GM10248 (cell line): ENCODE measurements at regions not wholly inside any gene's neighbourhood (a gene's known extent, or its start where the extent isn't known, plus 50 kb on each side); places are given as distances from the start of the nearest gene placed in this dataset.
A peak's percentile ranks its signal among the peaks of the same experiment; 100 is the strongest.

Experiments used
- CTCF ChIA-PET: fragments of 300-600 bp; sonication (Branson Sonifier 250); formaldehyde crosslinking; extraction: SDS; loops from one replicate; lab custom pipeline; 2021; ENCODE audit warnings: antibody characterized with exemption; lab: Yijun Ruan, JAX
- POLR2A ChIA-PET: fragments of 350-650 bp; sonication (Branson Sonifier 250); formaldehyde crosslinking; extraction: SDS; loops from one replicate; lab custom pipeline; 2020; ENCODE audit warnings: antibody characterized with exemption; lab: Yijun Ruan, JAX
- DNase-seq: peaks from one replicate; pipeline ENCODE4 v3.0.0; 2012; ENCODE audit errors: extremely low spot score
- TF ChIP-seq, protein P1 (sequence below): IDR thresholded peaks from 2 replicates; pipeline ENCODE4 v1.5.1; 2012; ENCODE audit warnings: mild to moderate bottlenecking, low read depth; ENCODE audit errors: extremely low read depth, missing control alignments, control extremely low read depth

DNA sequence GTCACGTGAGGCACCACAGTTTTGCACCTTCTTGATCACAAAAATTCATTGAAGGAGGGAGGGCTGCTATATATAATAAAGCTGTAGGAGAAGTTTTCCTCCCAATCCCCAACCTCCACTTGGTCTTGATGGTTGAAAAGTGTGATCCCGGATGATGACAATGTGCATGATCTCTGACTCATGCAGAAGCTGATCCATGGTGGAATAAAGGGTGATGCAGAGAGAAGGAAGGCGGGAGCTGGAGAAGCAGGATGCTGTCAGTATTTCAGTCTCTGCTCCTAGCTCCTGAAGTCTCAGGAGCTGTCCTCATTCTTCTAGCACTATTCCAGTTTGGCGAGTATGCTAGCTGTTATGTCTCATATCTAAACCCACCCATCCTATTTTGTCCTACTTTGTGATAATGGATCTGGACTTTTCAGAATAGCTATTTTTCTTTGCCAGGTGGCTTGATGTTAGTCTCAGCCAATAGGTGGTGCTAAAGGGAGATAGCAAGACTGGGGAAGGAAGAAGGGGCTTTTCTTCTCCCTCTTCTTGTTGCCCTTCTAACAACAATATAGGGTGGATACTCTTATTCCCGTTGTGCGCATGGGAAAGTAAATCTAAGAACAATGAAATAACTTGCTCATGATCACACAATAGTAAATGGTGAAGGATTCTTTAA, 65.6 kb upstream of the HTR2A start:
- ChIA-PET CTCF (interaction anchor here (0.6 to 3.3 kb wide), 28 partner anchors 8 to 813 kb away, joined by 3 to 30 read pairs (median 5); no protein-coding TSS in a partner anchor), POLR2A (interaction anchor here (0.7 kb wide), 1 partner anchor 22 kb away, joined by 6 read pairs; no protein-coding TSS in a partner anchor)
- TF ChIP-seq, protein P1, sequence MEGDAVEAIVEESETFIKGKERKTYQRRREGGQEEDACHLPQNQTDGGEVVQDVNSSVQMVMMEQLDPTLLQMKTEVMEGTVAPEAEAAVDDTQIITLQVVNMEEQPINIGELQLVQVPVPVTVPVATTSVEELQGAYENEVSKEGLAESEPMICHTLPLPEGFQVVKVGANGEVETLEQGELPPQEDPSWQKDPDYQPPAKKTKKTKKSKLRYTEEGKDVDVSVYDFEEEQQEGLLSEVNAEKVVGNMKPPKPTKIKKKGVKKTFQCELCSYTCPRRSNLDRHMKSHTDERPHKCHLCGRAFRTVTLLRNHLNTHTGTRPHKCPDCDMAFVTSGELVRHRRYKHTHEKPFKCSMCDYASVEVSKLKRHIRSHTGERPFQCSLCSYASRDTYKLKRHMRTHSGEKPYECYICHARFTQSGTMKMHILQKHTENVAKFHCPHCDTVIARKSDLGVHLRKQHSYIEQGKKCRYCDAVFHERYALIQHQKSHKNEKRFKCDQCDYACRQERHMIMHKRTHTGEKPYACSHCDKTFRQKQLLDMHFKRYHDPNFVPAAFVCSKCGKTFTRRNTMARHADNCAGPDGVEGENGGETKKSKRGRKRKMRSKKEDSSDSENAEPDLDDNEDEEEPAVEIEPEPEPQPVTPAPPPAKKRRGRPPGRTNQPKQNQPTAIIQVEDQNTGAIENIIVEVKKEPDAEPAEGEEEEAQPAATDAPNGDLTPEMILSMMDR = peak; percentile 68
- peak; percentile 41 for DNase-seq

DNA sequence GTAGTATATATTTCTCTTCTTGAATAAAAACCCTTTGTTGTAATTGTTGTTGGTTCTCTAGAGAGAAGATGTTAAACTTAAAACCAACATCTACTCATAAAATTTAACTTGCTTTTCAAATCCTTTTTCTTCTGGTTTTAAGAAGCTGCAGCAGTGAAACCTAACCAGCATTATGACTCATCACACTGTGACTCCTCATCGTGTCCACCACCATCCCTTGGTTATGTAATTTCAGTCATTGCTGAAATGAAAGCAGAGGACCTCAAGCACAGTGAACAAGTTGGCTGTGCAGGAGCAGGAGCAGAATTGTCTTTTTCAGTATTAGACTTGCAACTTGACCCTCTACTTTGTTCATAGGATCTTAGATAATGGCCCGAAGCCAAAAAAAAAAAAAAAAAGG, 64.9 kb upstream of the HTR2A start:
- peak; percentile 71 for DNase-seq
- TF ChIP-seq, protein P1 = no peak
- ChIA-PET CTCF (interaction anchor here (1.1 to 3.3 kb wide), 17 partner anchors 9 to 299 kb away, joined by 3 to 30 read pairs (median 8); no protein-coding TSS in a partner anchor), POLR2A (interaction anchor here (0.7 kb wide), 1 partner anchor 23 kb away, joined by 6 read pairs; no protein-coding TSS in a partner anchor)

DNA sequence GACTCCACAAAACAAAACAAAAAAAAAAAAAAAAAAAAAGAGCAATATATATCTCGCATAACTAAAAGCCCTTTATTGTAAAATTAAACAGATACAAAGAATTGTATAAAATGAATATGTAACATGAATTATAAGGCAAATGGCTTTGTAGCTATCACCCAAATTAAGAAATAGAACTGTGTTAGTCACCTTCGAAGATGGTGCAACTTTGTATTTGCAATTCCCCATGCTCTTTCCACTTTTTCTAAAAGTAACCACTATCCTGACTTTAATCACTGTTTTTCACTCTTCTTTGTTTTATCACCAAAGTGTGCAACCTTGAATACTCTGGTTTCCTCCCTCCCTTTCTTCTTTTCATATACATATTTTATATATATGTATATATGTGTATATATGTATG, 57.1 kb upstream of the HTR2A start:
- ChIA-PET CTCF (interaction anchor here (1.0 to 3.4 kb wide), 2 partner anchors 8 to 9 kb away, joined by 3 to 21 read pairs; no protein-coding TSS in a partner anchor), POLR2A (no interaction called here)
- DNase-seq = no peak
- TF ChIP-seq, protein P1 = no peak

DNA sequence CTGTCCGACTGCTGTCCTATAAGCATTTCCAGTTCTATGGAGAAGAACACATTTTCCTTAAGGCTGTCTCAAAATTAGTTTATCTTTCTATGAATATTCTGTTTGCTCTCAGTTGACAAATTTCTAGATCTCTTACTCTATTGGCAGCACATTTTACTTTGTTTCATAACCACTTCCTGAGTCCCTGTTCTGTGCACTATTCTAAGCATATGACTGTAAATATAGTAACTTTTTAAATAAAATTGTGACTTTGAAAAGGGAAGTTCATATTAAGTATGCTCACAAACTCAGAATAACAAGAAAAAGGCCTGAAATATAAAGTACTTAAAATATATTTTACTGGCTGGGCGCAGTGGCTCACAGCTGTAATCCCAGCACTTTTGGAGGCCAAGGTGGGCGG, 56.5 kb upstream of the HTR2A start:
- no peak for DNase-seq
- ChIA-PET POLR2A (no interaction called here), CTCF (interaction anchor here (3.4 kb wide), 1 partner anchor 9 kb away, joined by 21 read pairs; no protein-coding TSS in a partner anchor)
- TF ChIP-seq, protein P1 = no peak

DNA sequence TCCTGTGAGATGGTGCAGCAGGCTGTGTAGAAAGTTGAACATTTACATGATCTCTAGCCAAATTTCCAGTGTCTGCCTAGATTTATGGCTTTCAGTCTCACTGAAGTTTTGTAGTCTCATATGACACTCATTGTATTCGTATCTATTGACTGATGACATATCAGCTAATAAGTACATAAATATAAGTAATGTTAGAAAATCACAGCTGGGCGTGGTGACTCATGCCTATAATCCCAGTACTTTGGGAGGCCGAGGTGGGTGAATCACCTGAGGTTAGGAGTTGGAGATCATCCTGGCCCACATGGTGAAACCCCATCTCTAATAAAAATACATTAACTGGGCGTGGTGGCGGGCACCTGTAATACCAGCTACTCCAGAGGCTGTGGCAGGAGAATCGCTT, 54.7 kb upstream of the HTR2A start:
- CTCF ChIA-PET = interaction anchor here (3.4 kb wide), 1 partner anchor 11 kb away, joined by 21 read pairs; no protein-coding TSS in a partner anchor
- POLR2A ChIA-PET = no interaction called here

DNA sequence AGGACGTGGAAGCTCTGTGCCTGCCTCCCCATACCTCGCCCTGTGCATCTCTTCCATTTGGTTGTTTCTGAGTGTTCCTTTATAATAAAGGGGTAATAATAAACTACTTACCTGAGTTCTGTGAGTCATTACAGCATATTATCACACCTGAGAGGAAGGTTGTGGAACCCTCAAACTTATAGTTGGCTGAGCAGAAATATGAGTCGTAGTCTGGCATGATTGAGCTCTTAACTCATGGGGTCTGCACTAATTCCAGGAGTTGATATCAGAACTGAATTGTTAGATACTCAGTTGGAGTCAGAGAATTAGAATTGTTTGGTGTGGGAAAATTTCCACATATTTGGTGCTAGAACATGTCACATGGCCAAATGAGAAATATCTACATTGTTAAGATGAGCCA, 52.4 kb upstream of the HTR2A start:
- ChIA-PET CTCF (interaction anchor here (2.4 kb wide), 1 partner anchor 13 kb away, joined by 8 read pairs; no protein-coding TSS in a partner anchor), POLR2A (no interaction called here)
- DNase-seq = no peak
- TF ChIP-seq, protein P1 = no peak

More for the DNA sequence above, 54.7 kb upstream of the HTR2A start:
- TF ChIP-seq, protein P1 = no peak
- DNase-seq = no peak
